ENCODE measurements at regions not wholly inside any gene's neighbourhood (a gene's known extent, or its start where the extent isn't known, plus 50 kb on each side); places are given as distances from the start of the nearest gene placed in this dataset.

DNA sequence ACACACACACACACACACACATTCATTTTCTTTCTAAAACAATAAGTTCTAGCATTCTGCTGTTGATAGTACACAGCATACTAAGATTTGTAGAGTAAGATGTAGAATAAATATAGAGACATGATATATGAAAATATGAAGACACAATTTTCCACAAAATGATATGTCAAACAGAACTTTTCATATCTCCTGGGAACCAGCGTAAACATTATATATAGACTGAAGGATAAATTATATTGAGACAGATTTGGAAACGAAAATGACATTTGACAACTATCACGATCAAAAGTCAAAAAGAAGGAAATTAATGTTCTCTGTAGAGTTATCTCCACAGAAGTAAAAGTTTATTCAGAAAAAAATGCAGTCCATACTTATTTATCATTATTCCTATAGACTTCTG, 1605.7 kb upstream of the SLC10A2 start:
- Histone ChIP-seq H3K4me3 (no peak overlapping the region), H3K36me3 (replicated peaks in 1 of 2; ENCODE audit: insufficient read depth in 1 of 2, low read depth in 2 of 2) (no peaks in the 10 kb centered on the region), H3K27me3 (no peaks in the 10 kb centered on the region), H3K9me3 (no peaks in the 10 kb centered on the region), H3K4me1 (no peaks in the 10 kb centered on the region), H3K27ac (no peak overlapping the region)
- intact Hi-C loops (cut with DNase I): no loop called here
- WGBS, 2 donors: 56% methylated on average over 3 of the region's 3 CpGs
- ATAC-seq (no peak), DNase-seq (no peak)
- no peak for TF ChIP-seq CTCF (IDR thresholded peaks at IDR 0.05)
- no peak for TF ChIP-seq POLR2A (IDR thresholded peaks at IDR 0.05)

- DNase-seq (no peak), ATAC-seq (no peak)
- no peak overlapping the region for H3K4me3 ChIP-seq
- TF ChIP-seq POLR2A (IDR thresholded peaks at IDR 0.05) (no peak), CTCF (IDR thresholded peaks at IDR 0.05) (no peak)
- no peaks in the 10 kb centered on the region for H3K36me3 ChIP-seq (replicated peaks in 1 of 2; ENCODE audit: insufficient read depth in 1 of 2, low read depth in 2 of 2)
- no peaks in the 10 kb centered on the region for H3K4me1 ChIP-seq
- H3K27me3 ChIP-seq: no peaks in the 10 kb centered on the region
- WGBS, 2 donors: 92 to 97% methylated on average over 1 of the region's 1 CpG
- H3K27ac ChIP-seq: no peak overlapping the region
- intact Hi-C loops (cut with DNase I): no loop called here
- no peaks in the 10 kb centered on the region for H3K9me3 ChIP-seq
These were observed 1591.0 kb upstream of the SLC10A2 start for GRCh38 chr13:104657196-104657595.

DNA sequence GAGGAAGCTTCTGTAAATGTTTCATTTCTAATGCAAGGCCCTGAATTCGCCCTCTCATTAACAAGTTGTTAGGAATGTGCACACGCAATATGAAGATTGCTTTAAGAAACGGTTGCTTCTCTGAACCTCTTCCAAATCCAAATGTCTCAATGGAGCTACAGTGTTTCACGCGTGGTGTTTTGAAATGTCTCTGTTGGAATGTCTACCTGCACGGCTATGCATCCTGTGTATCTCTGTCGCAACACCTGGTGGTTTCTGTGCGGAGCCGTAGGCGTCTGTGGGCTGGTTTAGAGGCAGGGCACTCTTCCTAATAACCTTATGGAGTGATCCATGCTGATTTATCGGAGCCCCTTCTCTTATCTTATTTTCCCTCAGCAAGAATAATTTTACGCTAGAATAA, 1584.2 kb upstream of the SLC10A2 start:
- Histone ChIP-seq H3K27me3 (no peaks in the 10 kb centered on the region), H3K36me3 (replicated peaks in 1 of 2; ENCODE audit: insufficient read depth in 1 of 2, low read depth in 2 of 2) (no peaks in the 10 kb centered on the region), H3K4me3 (no peak overlapping the region), H3K27ac (no peak overlapping the region), H3K4me1 (no peaks in the 10 kb centered on the region), H3K9me3 (no peaks in the 10 kb centered on the region)
- intact Hi-C loops (cut with DNase I): no loop called here
- no peak for ATAC-seq
- DNase-seq: no peak
- TF ChIP-seq POLR2A (IDR thresholded peaks at IDR 0.05) (no peak), CTCF (IDR thresholded peaks at IDR 0.05) (no peak)
- 85 to 93% methylated on average over 12 of the region's 12 CpGs for WGBS, 2 donors

GRCh38 chr13:104648291-104648690, 1582.1 kb upstream of the SLC10A2 start:
- Histone ChIP-seq H3K27ac (no peak overlapping the region), H3K4me3 (no peak overlapping the region), H3K4me1 (no peaks in the 10 kb centered on the region), H3K36me3 (replicated peaks in 1 of 2; ENCODE audit: insufficient read depth in 1 of 2, low read depth in 2 of 2) (no peaks in the 10 kb centered on the region), H3K27me3 (no peaks in the 10 kb centered on the region), H3K9me3 (no peaks in the 10 kb centered on the region)
- 81 to 87% methylated on average over 11 of the region's 11 CpGs for WGBS, 2 donors
- TF ChIP-seq CTCF (IDR thresholded peaks at IDR 0.05) (no peak), POLR2A (IDR thresholded peaks at IDR 0.05) (no peak)
- no peak for ATAC-seq
- intact Hi-C loops (cut with DNase I): no loop called here
- no peak for DNase-seq

DNA sequence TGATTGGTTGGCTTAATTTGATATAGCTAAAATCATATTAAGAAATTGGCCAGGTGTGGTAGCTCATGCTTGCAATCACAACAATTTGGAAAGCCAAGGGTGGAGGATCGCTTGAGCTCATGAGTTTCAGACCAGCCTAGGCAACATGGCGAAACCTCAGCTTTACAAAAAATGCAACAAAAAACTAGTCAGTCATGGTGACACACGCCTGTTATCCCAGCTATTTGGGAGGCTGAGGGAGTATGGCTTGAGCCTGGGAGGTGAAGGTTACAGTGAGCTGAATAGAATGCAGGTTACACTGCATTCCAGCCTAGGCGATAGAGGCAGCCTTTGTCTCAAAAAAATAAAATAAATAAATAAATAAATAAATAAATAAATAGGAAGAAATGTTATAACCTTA, 1579.6 kb upstream of the SLC10A2 start:
- H3K36me3 ChIP-seq (replicated peaks in 1 of 2; ENCODE audit: insufficient read depth in 1 of 2, low read depth in 2 of 2): no peaks in the 10 kb centered on the region
- H3K4me3 ChIP-seq: no peak overlapping the region
- 79 to 85% methylated on average over 4 of the region's 4 CpGs for WGBS, 2 donors
- H3K9me3 ChIP-seq: no peaks in the 10 kb centered on the region
- intact Hi-C loops (cut with DNase I): no loop called here
- H3K27me3 ChIP-seq: no peaks in the 10 kb centered on the region
- H3K27ac ChIP-seq: no peak overlapping the region
- no peak for DNase-seq
- H3K4me1 ChIP-seq: no peaks in the 10 kb centered on the region
- ATAC-seq: no peak
- TF ChIP-seq CTCF (IDR thresholded peaks at IDR 0.05): no peak
- TF ChIP-seq POLR2A (IDR thresholded peaks at IDR 0.05): no peak
